Stimulated activated CD4-positive, alpha-beta T cell treated with anti-CD3 and anti-CD28 coated beads, Interleukin-1b, Interleukin-23, amount 100 ng/mL, for 24 hours (primary cell): ENCODE measurements at regions not wholly inside any gene's neighbourhood (a gene's known extent, or its start where the extent isn't known, plus 50 kb on each side); places are given as distances from the start of the nearest gene placed in this dataset.
"Not testable (repeated sequence)": the region's sequence is repeated elsewhere in the genome, so short reads cannot be mapped to it uniquely, and the experiment has no call there.

Source experiments
- DNase-seq, 4 experiments: peaks; one replicate each; pipeline ENCODE4 v3.0.0-alpha.2; 2020; ENCODE audit warnings: low read depth in 4 of 4, low spot score in 1 of 4

DNA sequence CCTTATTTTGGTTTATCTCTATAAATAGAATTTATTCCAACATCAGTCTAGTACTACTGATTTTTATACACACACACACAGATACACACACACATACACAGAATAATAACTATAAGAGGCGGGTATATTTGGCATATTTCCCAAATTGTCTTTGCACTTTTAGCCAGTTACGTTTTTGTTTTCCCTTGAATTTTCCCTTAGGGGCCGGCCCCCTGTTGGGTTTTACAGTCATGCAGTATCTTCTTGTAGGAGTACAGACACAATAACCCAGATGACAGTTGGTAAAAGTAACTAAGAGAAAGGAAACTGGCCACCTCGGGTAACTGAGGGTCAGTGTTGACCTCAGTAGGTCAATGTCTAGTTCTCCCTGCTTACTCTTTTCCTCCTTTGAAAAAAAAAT is 50.9 kb downstream of the DISP1 start:
- no peak for DNase-seq

GRCh38 chr1:222867316-222867715 is 52.5 kb downstream of the DISP1 start:
- DNase-seq, result no peak

GRCh38 chr1:222876182-222876581 is 61.3 kb downstream of the DISP1 start:
- no peak for DNase-seq

DNA sequence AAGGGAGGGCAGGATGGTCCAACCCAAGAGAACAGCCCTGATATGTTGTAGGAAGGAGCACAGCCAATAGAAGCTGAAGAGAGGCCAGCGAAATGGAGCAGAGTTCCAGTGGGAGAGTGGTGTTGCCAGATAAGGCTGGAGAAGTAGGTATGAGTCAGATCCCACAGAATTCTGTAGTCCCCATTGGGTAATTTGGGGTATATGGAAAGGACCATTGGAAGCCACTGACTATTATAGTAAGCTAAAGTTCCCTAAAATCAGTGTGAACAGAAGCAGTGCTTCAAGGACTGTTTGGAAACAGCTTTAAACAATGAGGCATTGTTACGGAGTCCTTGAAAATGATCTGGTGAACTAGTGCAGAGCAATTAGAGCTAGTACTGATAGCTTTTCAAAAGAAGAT is 63.0 kb downstream of the DISP1 start:
- no peak for DNase-seq

DNA sequence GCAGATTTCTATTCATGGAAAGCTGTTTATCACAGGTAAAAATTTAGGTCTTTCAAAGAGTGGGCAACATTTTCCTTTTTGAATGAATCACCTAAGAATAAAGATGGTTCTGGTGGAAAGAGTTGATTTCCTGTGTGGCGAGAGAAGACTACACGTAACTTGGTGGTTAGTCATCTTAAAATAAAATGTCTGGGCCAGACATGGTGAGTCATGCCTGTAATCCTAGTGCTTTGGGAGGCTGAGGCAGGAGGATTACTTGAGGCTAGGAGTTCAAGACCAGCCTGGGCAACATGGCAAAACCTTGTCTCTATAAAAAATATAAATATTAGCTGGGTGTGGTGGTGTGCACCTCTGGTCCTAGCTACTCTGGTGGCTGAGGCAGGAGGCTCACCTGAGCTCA is 65.7 kb downstream of the DISP1 start:
- peak in 1 of 4 experiments; percentile 9 for DNase-seq

GRCh38 chr1:222886194-222886854 is 71.5 kb downstream of the DISP1 start:
- no peak for DNase-seq

DNA sequence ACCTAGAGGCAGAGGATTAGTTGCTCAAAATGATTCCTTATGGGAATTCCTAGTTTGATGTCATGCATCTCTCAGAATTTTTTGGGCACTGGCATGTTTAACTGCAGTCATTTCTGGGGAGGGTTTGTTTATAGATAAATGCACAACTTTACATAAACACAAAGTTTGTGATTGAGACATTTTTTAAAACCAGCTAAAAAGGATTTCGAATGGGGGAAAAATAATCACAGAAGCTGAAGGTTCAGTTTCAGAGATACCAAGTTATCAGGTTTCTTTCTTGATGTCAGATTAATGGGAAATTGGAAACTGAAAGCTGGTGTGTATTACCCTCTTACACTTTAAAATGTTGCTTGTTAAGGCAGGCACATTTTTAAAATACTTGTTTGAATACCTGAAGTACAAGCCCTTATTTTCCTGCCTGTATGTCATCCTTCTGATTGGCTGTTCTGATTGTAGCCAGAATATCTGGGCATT is 72.1 kb downstream of the DISP1 start:
- DNase-seq, result no peak

GRCh38 chr1:222889440-222889839 is 74.6 kb downstream of the DISP1 start:
- DNase-seq, result no peak

DNA sequence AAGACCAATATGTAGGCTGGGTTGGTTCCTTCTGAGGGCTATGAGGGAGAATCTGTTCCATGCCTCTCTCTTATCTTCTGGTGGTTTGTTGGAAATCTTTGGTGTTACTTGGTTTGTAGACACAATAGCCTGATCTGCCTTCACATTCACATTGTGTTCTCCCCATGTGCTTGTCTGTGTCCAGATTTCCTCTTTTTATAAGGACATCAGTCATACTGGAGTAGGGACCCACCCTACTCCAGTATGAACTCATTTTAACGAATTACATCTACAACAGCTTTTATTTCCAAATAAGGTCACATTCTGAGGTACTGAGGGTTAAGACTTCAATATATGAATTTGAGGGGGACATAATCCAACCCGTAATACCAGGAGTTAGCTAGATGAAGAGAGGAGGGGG is 75.9 kb downstream of the DISP1 start:
- no peak for DNase-seq

DNA sequence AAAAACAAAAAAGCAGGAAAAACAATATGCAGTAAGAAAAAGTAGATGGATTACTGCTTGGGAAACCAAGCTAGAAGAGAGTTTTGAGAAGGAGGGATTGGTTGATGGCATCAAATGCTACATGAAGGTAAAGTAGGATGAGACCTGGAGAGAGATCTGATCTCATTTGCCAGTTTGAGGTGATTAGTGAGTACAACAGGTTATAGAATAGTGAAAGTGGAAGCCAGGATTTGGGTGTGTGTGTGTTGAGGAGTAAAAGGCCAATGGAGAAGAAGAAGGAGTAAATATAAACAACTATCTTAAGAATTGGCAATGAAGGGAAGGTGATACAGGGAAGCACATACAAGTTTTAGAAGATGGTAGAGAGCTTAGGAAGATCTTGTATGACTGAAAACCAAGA is 76.7 kb downstream of the DISP1 start:
- DNase-seq, result no peak

- no peak for DNase-seq
Observed at GRCh38 chr1:222892137-222892769, 77.4 kb downstream of the DISP1 start.

- DNase-seq, result no peak
Observed at GRCh38 chr1:222893255-222893654, 78.4 kb downstream of the DISP1 start.

GRCh38 chr1:222894331-222894730 is 79.5 kb downstream of the DISP1 start:
- no peak for DNase-seq

- no peak for DNase-seq
Observed at GRCh38 chr1:222896630-222897526, 82.0 kb downstream of the DISP1 start.

DNA sequence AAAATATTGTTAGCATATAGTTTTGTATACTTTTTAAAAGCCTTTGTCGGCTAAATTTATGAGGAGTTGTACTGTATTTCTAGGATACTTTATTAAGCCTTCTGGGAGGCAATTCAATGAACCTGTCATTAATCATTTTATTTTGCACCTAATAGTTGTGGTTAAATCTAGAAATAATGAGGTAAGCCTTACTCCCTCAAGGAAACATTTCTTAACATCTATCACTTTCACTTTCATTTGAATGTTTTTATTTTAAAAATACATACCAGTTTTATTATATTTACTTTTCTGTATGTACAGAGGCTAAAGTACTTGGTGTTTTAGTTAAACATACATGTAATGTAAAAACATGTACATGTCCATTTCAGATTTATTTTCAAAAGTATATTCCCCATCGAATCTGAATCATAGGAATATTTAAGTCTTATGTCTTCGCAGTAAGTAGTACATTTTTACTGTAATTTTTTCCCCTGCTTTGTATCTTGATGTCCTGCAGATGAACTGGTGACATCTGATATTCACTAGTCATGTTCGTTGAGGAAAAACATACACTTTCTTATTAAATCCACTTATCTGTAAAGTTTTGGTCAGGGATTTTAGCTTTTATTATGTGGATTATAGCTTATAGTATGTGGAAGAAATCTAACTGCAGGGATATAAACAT is 82.8 kb downstream of the DISP1 start:
- no peak for DNase-seq

GRCh38 chr1:222898191-222898527 is 83.3 kb downstream of the DISP1 start:
- DNase-seq, result no peak

- no peak for DNase-seq
Observed at GRCh38 chr1:222899471-222899870, 84.6 kb downstream of the DISP1 start.

- no peak for DNase-seq
Observed at GRCh38 chr1:222904451-222904850, 89.6 kb downstream of the DISP1 start.

GRCh38 chr1:222905151-222905550 is 90.3 kb downstream of the DISP1 start:
- DNase-seq, result no peak

DNA sequence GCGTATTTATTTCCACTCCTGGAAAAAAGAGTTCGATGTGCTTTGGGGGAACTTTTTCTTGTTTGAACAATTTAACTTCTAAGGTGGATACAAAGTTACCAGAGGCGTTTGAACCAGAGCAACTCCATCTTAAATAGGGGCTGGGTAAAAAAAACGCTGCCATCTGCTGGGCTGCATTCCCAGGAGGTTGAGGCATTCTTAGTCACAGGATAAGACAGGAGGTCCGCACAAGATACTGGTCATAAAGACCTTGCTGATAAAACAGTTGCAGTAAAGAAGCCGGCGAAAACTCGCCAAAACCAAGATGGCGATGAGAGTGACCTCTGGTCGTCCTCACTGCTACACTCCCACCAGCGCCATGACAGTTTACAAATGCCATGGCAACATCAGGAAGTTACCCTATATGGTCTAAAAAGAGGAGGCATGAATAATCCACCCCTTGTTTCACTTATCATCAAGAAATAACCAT is 91.5 kb downstream of the DISP1 start:
- DNase-seq, result not testable (repeated sequence)

- no peak for DNase-seq
Observed at GRCh38 chr1:222909586-222909985, 94.7 kb downstream of the DISP1 start.
